Esophagus muscularis mucosa (tissue), 4 donors: ENCODE measurements at regions not wholly inside any gene's neighbourhood (a gene's known extent, or its start where the extent isn't known, plus 50 kb on each side); places are given as distances from the start of the nearest gene placed in this dataset.

Source experiments
- CTCF ChIP-seq, 3 experiments: fragments of 200-600 bp in 2 of 3; fragments of 450-650 bp in 1 of 3; sonication (generic) in 2 of 3; IDR thresholded peaks; one replicate each; pipeline ENCODE4 v1.5.1; 2017 to 2019; ENCODE audit warnings: antibody characterized with exemption in 3 of 3, mild to moderate bottlenecking in 2 of 3, moderate library complexity in 1 of 3
- EP300 ChIP-seq: sonication (generic); formaldehyde crosslinking; IDR thresholded peaks from one replicate; pipeline ENCODE4 v1.6.1; 2017; ENCODE audit warnings: antibody characterized with exemption
- POLR2AphosphoS5 ChIP-seq, 2 donors: sonication (generic); formaldehyde crosslinking; IDR thresholded peaks; one replicate each; pipeline ENCODE4 v1.6.1; 2017; ENCODE audit warnings: antibody characterized with exemption in 2 of 2

GRCh38 chr9:78566521-78566920 is 269.6 kb downstream of the PSAT1 start:
- TF ChIP-seq CTCF (IDR thresholded peaks at IDR 0.05) (no peak), EP300 (no peak), POLR2AphosphoS5 (IDR thresholded peaks at IDR 0.05) (no peak)
